ENCODE measurements at regions not wholly inside any gene's neighbourhood (a gene's known extent, or its start where the extent isn't known, plus 50 kb on each side); places are given as distances from the start of the nearest gene placed in this dataset.

DNA sequence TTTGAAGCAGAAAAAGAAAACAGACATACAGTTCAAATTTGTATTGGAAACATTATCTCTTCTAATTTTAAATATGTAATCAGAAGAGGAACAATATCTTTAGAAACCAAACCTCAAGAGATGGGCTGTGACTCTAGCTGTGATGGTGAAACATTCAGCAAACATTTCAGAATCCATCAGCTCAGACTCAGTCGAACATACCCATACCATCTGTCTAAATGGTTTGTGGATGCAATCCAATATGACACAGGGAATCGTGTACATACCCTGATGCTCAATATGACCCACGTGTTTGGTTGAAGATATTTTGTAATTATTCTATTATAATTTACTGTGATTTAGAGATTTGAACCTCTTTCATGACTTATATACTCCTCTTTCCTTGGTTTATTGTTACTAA is 665.2 kb upstream of the CDH8 start:
- Histone ChIP-seq H3K36me3 (ENCODE audit: control insufficient read depth in 2 of 2, extremely low read depth in 1 of 2, insufficient read depth in 2 of 2, low read length in 2 of 2) (no peaks in the 10 kb centered on the region), H3K9me3 (ENCODE audit: control insufficient read depth, low read depth, low read length) (no peaks in the 10 kb centered on the region), H3K9me1 (ENCODE audit: control insufficient read depth, extremely low read depth, insufficient read depth, low read length) (no peaks in the 10 kb centered on the region), H3K9ac (ENCODE audit: control insufficient read depth, extremely low read depth, insufficient read depth, low read length) (no peak overlapping the region), H2AFZ (ENCODE audit: control insufficient read depth, low read length) (no peak overlapping the region), H3K27ac (ENCODE audit: control insufficient read depth, insufficient read depth, low read length) (no peak overlapping the region), H3K27me3 (ENCODE audit: control insufficient read depth, extremely low read depth, insufficient read depth, low read length) (no peaks in the 10 kb centered on the region), H3K4me2 (ENCODE audit: control insufficient read depth, extremely low read depth, insufficient read depth, low read depth, low read length) (no peak overlapping the region), H4K20me1 (ENCODE audit: control insufficient read depth, extremely low read depth, insufficient read depth, low read length) (no peaks in the 10 kb centered on the region), H3K4me1 (ENCODE audit: control insufficient read depth, extremely low read depth, insufficient read depth, low read length) (no peaks in the 10 kb centered on the region), H3K79me2 (ENCODE audit: control insufficient read depth, insufficient read depth, low read length) (no peaks in the 10 kb centered on the region), H3K4me3 (ENCODE audit: control insufficient read depth in 2 of 3, extremely low read depth in 1 of 3, insufficient read depth in 2 of 3, low read depth in 1 of 3, low read length in 3 of 3) (no peak overlapping the region)
- TF ChIP-seq, protein P1, sequence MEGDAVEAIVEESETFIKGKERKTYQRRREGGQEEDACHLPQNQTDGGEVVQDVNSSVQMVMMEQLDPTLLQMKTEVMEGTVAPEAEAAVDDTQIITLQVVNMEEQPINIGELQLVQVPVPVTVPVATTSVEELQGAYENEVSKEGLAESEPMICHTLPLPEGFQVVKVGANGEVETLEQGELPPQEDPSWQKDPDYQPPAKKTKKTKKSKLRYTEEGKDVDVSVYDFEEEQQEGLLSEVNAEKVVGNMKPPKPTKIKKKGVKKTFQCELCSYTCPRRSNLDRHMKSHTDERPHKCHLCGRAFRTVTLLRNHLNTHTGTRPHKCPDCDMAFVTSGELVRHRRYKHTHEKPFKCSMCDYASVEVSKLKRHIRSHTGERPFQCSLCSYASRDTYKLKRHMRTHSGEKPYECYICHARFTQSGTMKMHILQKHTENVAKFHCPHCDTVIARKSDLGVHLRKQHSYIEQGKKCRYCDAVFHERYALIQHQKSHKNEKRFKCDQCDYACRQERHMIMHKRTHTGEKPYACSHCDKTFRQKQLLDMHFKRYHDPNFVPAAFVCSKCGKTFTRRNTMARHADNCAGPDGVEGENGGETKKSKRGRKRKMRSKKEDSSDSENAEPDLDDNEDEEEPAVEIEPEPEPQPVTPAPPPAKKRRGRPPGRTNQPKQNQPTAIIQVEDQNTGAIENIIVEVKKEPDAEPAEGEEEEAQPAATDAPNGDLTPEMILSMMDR (optimal IDR thresholded peaks at IDR 0.05 in 1 of 3, IDR thresholded peaks at IDR 0.05 in 1 of 3, conservative IDR thresholded peaks at IDR 0.05 in 1 of 3; ENCODE audit: extremely low read depth in 1 of 3, insufficient read depth in 2 of 3, low read length in 3 of 3): no peak
- no peak for TF ChIP-seq EZH2 (IDR thresholded peaks at IDR 0.05; ENCODE audit: low read length)
- FAIRE-seq (no peak), DNase-seq (ENCODE audit: low read depth, low spot score) (no peak)
- dilution Hi-C loops (cut with MboI; ENCODE audit: extremely low pct_ligation_motif_present, low sequenced_read_pairs): no loop called here

DNA sequence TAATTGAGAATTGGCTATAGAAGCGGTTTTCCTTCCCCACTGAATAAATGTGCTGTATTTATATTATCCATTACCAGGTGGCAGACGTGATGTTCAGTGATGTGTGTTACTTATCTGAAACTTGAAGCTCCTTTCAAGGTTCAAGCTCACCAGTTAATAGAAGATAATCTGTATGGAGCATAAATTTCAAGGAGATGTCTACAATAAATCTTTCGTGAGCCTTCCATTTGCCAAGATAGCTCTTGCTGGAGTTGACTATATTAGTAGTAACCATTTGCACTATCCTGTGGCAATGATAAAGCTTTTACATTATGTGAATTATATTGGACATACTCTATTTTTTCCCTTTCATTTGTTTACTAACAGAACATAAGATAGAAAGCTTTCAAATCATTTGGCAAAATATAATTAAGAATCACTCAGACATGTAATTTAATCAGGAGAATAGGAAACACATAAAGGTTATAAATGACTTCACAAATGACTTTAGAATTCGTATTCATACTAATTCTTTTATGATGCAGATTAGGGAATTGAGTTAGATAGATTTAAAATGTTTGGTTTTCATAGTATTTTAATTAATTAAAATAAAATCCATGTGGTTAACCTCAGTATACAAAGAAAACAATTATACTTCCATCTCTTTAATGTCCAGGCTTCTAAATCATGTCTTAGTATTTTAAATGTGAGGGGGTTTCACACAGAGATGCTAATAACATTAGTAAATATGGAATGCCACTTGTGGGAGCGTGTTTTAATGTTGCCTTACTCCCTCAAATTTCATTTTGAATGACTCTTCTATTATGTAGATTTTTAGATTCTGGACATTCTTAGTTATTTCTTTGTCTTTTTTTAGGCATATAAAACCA is 664.4 kb upstream of the CDH8 start:
- Histone ChIP-seq H3K4me2 (ENCODE audit: control insufficient read depth, extremely low read depth, insufficient read depth, low read depth, low read length) (no peak overlapping the region), H3K79me2 (ENCODE audit: control insufficient read depth, insufficient read depth, low read length) (no peaks in the 10 kb centered on the region), H3K4me3 (ENCODE audit: control insufficient read depth in 2 of 3, extremely low read depth in 1 of 3, insufficient read depth in 2 of 3, low read depth in 1 of 3, low read length in 3 of 3) (no peak overlapping the region), H3K4me1 (ENCODE audit: control insufficient read depth, extremely low read depth, insufficient read depth, low read length) (no peaks in the 10 kb centered on the region), H4K20me1 (ENCODE audit: control insufficient read depth, extremely low read depth, insufficient read depth, low read length) (no peaks in the 10 kb centered on the region), H3K9me3 (ENCODE audit: control insufficient read depth, low read depth, low read length) (no peaks in the 10 kb centered on the region), H3K36me3 (ENCODE audit: control insufficient read depth in 2 of 2, extremely low read depth in 1 of 2, insufficient read depth in 2 of 2, low read length in 2 of 2) (no peaks in the 10 kb centered on the region), H2AFZ (ENCODE audit: control insufficient read depth, low read length) (no peak overlapping the region), H3K27me3 (ENCODE audit: control insufficient read depth, extremely low read depth, insufficient read depth, low read length) (no peaks in the 10 kb centered on the region), H3K9me1 (ENCODE audit: control insufficient read depth, extremely low read depth, insufficient read depth, low read length) (no peaks in the 10 kb centered on the region), H3K27ac (ENCODE audit: control insufficient read depth, insufficient read depth, low read length) (no peak overlapping the region), H3K9ac (ENCODE audit: control insufficient read depth, extremely low read depth, insufficient read depth, low read length) (no peak overlapping the region)
- DNase-seq (ENCODE audit: low read depth, low spot score): no peak
- dilution Hi-C loops (cut with MboI; ENCODE audit: extremely low pct_ligation_motif_present, low sequenced_read_pairs): no loop called here
- no peak for FAIRE-seq
- no peak for TF ChIP-seq EZH2 (IDR thresholded peaks at IDR 0.05; ENCODE audit: low read length)
- TF ChIP-seq, protein P1 (optimal IDR thresholded peaks at IDR 0.05 in 1 of 3, IDR thresholded peaks at IDR 0.05 in 1 of 3, conservative IDR thresholded peaks at IDR 0.05 in 1 of 3; ENCODE audit: extremely low read depth in 1 of 3, insufficient read depth in 2 of 3, low read length in 3 of 3): no peak

Data from keratinocyte (primary cell).